GM21360 (cell line): ENCODE measurements at regions not wholly inside any gene's neighbourhood (a gene's known extent, or its start where the extent isn't known, plus 50 kb on each side); places are given as distances from the start of the nearest gene placed in this dataset.

Experiments used
- ATAC-seq: cut with Tn5 transposase; IDR thresholded peaks from one replicate; pipeline ENCODE4 v1.9.1; 2021; ENCODE audit warnings: mild to moderate bottlenecking, moderate library complexity; ENCODE audit not compliant: unreplicated experiment

- no peak for ATAC-seq
These were observed 345.2 kb upstream of the PMFBP1 start for GRCh38 chr16:72517154-72517553.

GRCh38 chr16:72511171-72511570, 339.2 kb upstream of the PMFBP1 start:
- ATAC-seq: no peak

- ATAC-seq: no peak
These were observed 336.2 kb upstream of the PMFBP1 start for GRCh38 chr16:72508191-72508590.

GRCh38 chr16:72502594-72503005, 330.6 kb upstream of the PMFBP1 start:
- no peak for ATAC-seq

- no peak for ATAC-seq
These were observed 330.0 kb upstream of the PMFBP1 start for GRCh38 chr16:72501739-72502593.

GRCh38 chr16:72500545-72500944, 328.6 kb upstream of the PMFBP1 start:
- ATAC-seq: no peak

GRCh38 chr16:72493716-72494415, 321.9 kb upstream of the PMFBP1 start:
- ATAC-seq: no peak

- ATAC-seq: no peak
These were observed 315.3 kb upstream of the PMFBP1 start for GRCh38 chr16:72487283-72487682.

GRCh38 chr16:72482695-72483094, 310.7 kb upstream of the PMFBP1 start:
- no peak for ATAC-seq

- no peak for ATAC-seq
These were observed 309.5 kb upstream of the PMFBP1 start for GRCh38 chr16:72481419-72481818.

GRCh38 chr16:72480911-72481310, 309.0 kb upstream of the PMFBP1 start:
- ATAC-seq: no peak

GRCh38 chr16:72475688-72476087, 303.7 kb upstream of the PMFBP1 start:
- ATAC-seq: no peak

GRCh38 chr16:72474501-72475123, 302.7 kb upstream of the PMFBP1 start:
- ATAC-seq: no peak

GRCh38 chr16:72473631-72474030, 301.7 kb upstream of the PMFBP1 start:
- no peak for ATAC-seq

- ATAC-seq: no peak
These were observed 299.5 kb upstream of the PMFBP1 start for GRCh38 chr16:72471317-72471924.

GRCh38 chr16:72470541-72470940, 298.6 kb upstream of the PMFBP1 start:
- no peak for ATAC-seq

GRCh38 chr16:72469932-72470331, 298.0 kb upstream of the PMFBP1 start:
- no peak for ATAC-seq

GRCh38 chr16:72468582-72468981, 296.6 kb upstream of the PMFBP1 start:
- no peak for ATAC-seq

- no peak for ATAC-seq
These were observed 295.3 kb upstream of the PMFBP1 start for GRCh38 chr16:72467157-72467759.

GRCh38 chr16:72464597-72465368, 292.8 kb upstream of the PMFBP1 start:
- ATAC-seq: no peak
